Psoas muscle (tissue), 7 donors: ENCODE measurements at regions not wholly inside any gene's neighbourhood (a gene's known extent, or its start where the extent isn't known, plus 50 kb on each side); places are given as distances from the start of the nearest gene placed in this dataset.

ENCODE experiments used
- ATAC-seq, 4 donors: fragments of 200-7000 bp; cut with Tn5 transposase; one replicate each; pipeline ENCODE4 v1.9.1; 2020; ENCODE audit warnings: moderate library complexity in 3 of 4, mild to moderate bottlenecking in 2 of 4
- DNase-seq, 2 donors: peaks; one replicate each; pipeline ENCODE4 v3.0.0-alpha.2; 2020
- H3K27ac ChIP-seq: fragments of 200-600 bp; one replicate; pipeline ENCODE4 v1.8.0; 2022
- H3K27me3 ChIP-seq, 3 donors: fragments of 200-600 bp in 1 of 3; one replicate each; pipeline versions ENCODE4 v1.6.1 to v1.8.0; 2013 to 2022; ENCODE audit warnings: low read length in 2 of 3, mild to moderate bottlenecking in 2 of 3, moderate library complexity in 1 of 3; ENCODE audit not compliant: insufficient read depth in 3 of 3
- H3K36me3 ChIP-seq, 2 donors: fragments of 200-600 bp in 1 of 2; one replicate each; pipeline versions ENCODE4 v1.6.1 to v1.8.0; 2013 to 2022; ENCODE audit warnings: low read depth in 1 of 2, mild to moderate bottlenecking in 1 of 2, moderate library complexity in 1 of 2; ENCODE audit not compliant: insufficient read depth in 1 of 2
- H3K4me1 ChIP-seq: fragments of 200-600 bp; one replicate; pipeline ENCODE4 v1.8.0; 2022
- H3K4me3 ChIP-seq: fragments of 200-600 bp; one replicate; pipeline ENCODE4 v1.8.0; 2022; ENCODE audit warnings: mild to moderate bottlenecking
- H3K9me3 ChIP-seq: fragments of 200-600 bp; one replicate; pipeline ENCODE4 v1.8.0; 2022
- CTCF ChIP-seq: fragments of 200-600 bp; IDR thresholded peaks from one replicate; pipeline ENCODE4 v1.8.0; 2022; ENCODE audit warnings: antibody characterized with exemption
- WGBS, 3 donors: extraction: QIAGEN DNeasy Blood & Tissue Kit; methylation state at CpG; one replicate each; pipeline versions ENCODE4 v1.1.6 to v1.1.7; 2013; 5-methylcytosine and 5-hydroxymethylcytosine counted together
- intact Hi-C, 2 donors: fragments of 100-400 bp; cut with DNase I; formaldehyde crosslinking; loops; one replicate each; pipeline versions ENCODE4 v1.11.0 to v1.14.2; 2022
- donor health status: healthy with polysubstance abuse.
- donor health status: DM: no; HTN: no; CAD: no; lungs with moderate emphysema.
- donor health status: Bipolar disorder and iron deficiency.
- donor health status: healthy.
- donor health status: DM: yes; HTN: yes; CAD: no.
- donor health status: DM: no; HTN: no; CAD: no.
- donor health status: DM: yes; HTN: yes; CAD: no.

GRCh38 chr16:65576631-65577030, 454.8 kb upstream of the CDH11 start:
- DNase-seq, result no peak
- intact Hi-C loops, result no loop called here
- Histone ChIP-seq H3K27ac (no peak overlapping the region), H3K36me3 (no peaks in the 10 kb centered on the region), H3K4me3 (no peak overlapping the region), H3K27me3 (peaks cover 0 to 3% (median 0%) of the 10 kb centered on the region in 3 donors), H3K9me3 (no peaks in the 10 kb centered on the region), H3K4me1 (no peaks in the 10 kb centered on the region)
- ATAC-seq, result no peak
- TF ChIP-seq CTCF, result no peak
- WGBS, 3 donors, result 68 to 79% (median 76%) methylated on average over 10 of the region's 10 CpGs

- no peak for DNase-seq
- intact Hi-C loops, result no loop called here
- Histone ChIP-seq H3K4me3 (no peak overlapping the region), H3K4me1 (no peaks in the 10 kb centered on the region), H3K27me3 (peaks cover 0 to 3% (median 0%) of the 10 kb centered on the region in 3 donors), H3K9me3 (no peaks in the 10 kb centered on the region), H3K27ac (no peak overlapping the region), H3K36me3 (no peaks in the 10 kb centered on the region)
- no peak for ATAC-seq
- WGBS, 3 donors, result 90 to 91% (median 90%) methylated on average over 11 of the region's 11 CpGs
- no peak for TF ChIP-seq CTCF
These were observed 454.3 kb upstream of the CDH11 start for GRCh38 chr16:65576139-65576538.

GRCh38 chr16:65574326-65574966, 452.6 kb upstream of the CDH11 start:
- Histone ChIP-seq H3K4me3 (no peak overlapping the region), H3K9me3 (peaks cover 10% of the 10 kb centered on the region), H3K27me3 (peaks cover 0 to 3% (median 0%) of the 10 kb centered on the region in 3 donors), H3K36me3 (no peaks in the 10 kb centered on the region), H3K4me1 (no peaks in the 10 kb centered on the region), H3K27ac (no peak overlapping the region)
- 28 to 67% (median 54%) methylated on average over 13 of the region's 13 CpGs for WGBS, 3 donors
- no peak for TF ChIP-seq CTCF
- intact Hi-C loops, result no loop called here
- DNase-seq, result no peak
- ATAC-seq, result no peak

GRCh38 chr16:65572156-65572555, 450.3 kb upstream of the CDH11 start:
- ATAC-seq, result no peak
- 69 to 78% (median 75%) methylated on average over 1 of the region's 1 CpG for WGBS, 3 donors

More at GRCh38 chr16:65572156-65572555, 450.3 kb upstream of the CDH11 start:
- Histone ChIP-seq H3K27me3 (peaks cover 0 to 3% (median 0%) of the 10 kb centered on the region in 3 donors), H3K4me3 (no peak overlapping the region), H3K4me1 (no peaks in the 10 kb centered on the region), H3K9me3 (peaks cover 10% of the 10 kb centered on the region), H3K27ac (no peak overlapping the region), H3K36me3 (no peaks in the 10 kb centered on the region)
- intact Hi-C loops, result no loop called here
- TF ChIP-seq CTCF, result no peak
- no peak for DNase-seq
